ENCODE measurements at regions not wholly inside any gene's neighbourhood (a gene's known extent, or its start where the extent isn't known, plus 50 kb on each side); places are given as distances from the start of the nearest gene placed in this dataset.

DNA sequence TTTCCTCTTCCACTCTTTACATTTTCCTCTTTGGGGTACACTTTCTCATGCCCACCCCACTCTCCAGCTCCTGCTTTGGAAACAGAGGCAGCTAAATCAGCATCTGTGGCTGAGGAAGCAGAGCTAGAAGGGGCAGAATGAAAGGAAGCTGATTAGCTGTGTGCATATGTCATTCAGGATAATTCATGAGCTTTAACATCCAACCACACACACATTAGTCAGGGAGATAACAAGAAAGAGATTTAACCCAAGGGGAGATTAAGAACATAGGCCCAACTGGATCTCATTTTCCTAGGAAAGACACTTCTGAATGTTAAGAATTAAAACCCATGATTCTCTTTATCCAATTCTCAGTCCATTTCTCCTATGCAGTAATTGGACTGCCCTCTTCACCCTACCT is 405.5 kb downstream of the TBC1D4 start:
- TF ChIP-seq CTCF (conservative IDR thresholded peaks at IDR 0.05 in 1 of 2, IDR thresholded peaks at IDR 0.05 in 1 of 2; ENCODE audit: low read depth in 1 of 2, low read length in 2 of 2), result no peak
- no peak for TF ChIP-seq EZH2 (IDR thresholded peaks at IDR 0.05; ENCODE audit: low read length, missing control alignments)

All from fibroblast of lung (primary cell).